AG04450 (cell line): ENCODE measurements at regions not wholly inside any gene's neighbourhood (a gene's known extent, or its start where the extent isn't known, plus 50 kb on each side); places are given as distances from the start of the nearest gene placed in this dataset.

Experiments used
- CTCF ChIA-PET: fragments of 300-600, 350-600 bp; formaldehyde crosslinking; extraction: SDS; loops from one replicate; lab custom pipeline; 2022; ENCODE audit warnings: antibody characterized with exemption, inconsistent platforms; lab: Charles Lee
- POLR2A ChIA-PET: fragments of 350-600 bp; formaldehyde crosslinking; extraction: SDS; loops from one replicate; lab custom pipeline; 2021; ENCODE audit warnings: antibody characterized with exemption, inconsistent platforms; lab: Yijun Ruan, JAX
- DNase-seq: peaks from one replicate; pipeline ENCODE4 v3.0.0-alpha.2; 2011; ENCODE audit warnings: low read depth, low spot score
- H3K27ac ChIP-seq: one replicate; pipeline ENCODE4 v1.5.1; 2012; ENCODE audit warnings: low read depth, low read length, control low read depth
- H3K27me3 ChIP-seq: one replicate; pipeline ENCODE4 v1.6.0; 2012; ENCODE audit warnings: low read length; ENCODE audit not compliant: control insufficient read depth, insufficient read depth
- H3K4me3 ChIP-seq: 2 replicates; pipeline ENCODE4 v1.5.1; 2011; ENCODE audit warnings: mild to moderate bottlenecking, low read depth, low read length, control low read depth
- H3K9me3 ChIP-seq: 2 replicates; pipeline ENCODE4 v1.5.1; 2012; ENCODE audit warnings: low read length; ENCODE audit not compliant: control insufficient read depth, insufficient read depth
- TF ChIP-seq, protein P1 (sequence below): IDR thresholded peaks from 2 replicates; pipeline ENCODE4 v1.5.1; 2011; ENCODE audit warnings: low read depth, low read length, control low read depth, inconsistent platforms

DNA sequence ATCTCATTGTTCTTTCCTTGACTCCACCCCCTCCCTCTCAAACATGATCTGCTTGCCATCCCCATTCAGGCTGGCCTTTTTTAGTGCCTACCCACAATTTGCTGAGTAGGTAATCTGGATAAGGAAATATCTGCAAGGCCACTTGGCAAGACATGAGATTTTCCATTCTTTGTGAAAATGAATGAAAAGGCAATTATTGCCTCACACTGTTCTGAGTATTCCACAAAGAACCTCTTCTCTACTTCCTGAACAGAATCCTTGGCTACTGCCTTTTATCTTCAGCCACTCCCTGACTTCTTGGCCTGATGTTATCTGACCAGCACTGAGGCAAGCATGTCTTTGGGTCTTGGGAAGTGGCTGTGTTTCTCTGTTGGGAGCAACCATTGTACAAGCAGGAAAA is 263.2 kb upstream of the ATP2B1 start:
- H3K27ac ChIP-seq, result no peak overlapping the region
- no peaks in the 10 kb centered on the region for H3K9me3 ChIP-seq
- TF ChIP-seq, protein P1, sequence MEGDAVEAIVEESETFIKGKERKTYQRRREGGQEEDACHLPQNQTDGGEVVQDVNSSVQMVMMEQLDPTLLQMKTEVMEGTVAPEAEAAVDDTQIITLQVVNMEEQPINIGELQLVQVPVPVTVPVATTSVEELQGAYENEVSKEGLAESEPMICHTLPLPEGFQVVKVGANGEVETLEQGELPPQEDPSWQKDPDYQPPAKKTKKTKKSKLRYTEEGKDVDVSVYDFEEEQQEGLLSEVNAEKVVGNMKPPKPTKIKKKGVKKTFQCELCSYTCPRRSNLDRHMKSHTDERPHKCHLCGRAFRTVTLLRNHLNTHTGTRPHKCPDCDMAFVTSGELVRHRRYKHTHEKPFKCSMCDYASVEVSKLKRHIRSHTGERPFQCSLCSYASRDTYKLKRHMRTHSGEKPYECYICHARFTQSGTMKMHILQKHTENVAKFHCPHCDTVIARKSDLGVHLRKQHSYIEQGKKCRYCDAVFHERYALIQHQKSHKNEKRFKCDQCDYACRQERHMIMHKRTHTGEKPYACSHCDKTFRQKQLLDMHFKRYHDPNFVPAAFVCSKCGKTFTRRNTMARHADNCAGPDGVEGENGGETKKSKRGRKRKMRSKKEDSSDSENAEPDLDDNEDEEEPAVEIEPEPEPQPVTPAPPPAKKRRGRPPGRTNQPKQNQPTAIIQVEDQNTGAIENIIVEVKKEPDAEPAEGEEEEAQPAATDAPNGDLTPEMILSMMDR, result no peak
- no peak for DNase-seq
- H3K4me3 ChIP-seq, result no peak overlapping the region
- ChIA-PET CTCF (no interaction called here), POLR2A (no interaction called here)
- H3K27me3 ChIP-seq, result no peaks in the 10 kb centered on the region

DNA sequence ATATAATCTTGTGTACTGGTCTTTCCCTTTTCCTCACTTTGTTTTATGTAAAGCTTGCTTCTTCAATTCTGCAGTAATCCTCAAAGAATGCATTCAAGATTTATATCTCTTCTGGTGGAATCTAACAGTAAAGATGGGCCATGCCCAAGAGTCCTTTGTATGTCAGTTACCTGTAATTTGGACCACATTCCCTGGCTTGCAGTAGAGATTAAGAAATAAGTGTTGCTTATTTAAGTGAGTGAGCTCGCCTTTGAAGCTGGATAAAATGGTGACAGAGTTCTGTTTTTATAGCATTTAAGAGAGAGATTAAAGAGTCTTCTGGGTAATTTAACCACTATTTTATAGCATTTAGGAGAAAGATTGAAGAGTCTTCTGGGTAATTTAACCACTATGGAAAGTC is 262.1 kb upstream of the ATP2B1 start:
- Histone ChIP-seq H3K27ac (no peak overlapping the region), H3K4me3 (no peak overlapping the region), H3K9me3 (no peaks in the 10 kb centered on the region), H3K27me3 (no peaks in the 10 kb centered on the region)
- no peak for DNase-seq
- POLR2A ChIA-PET, result no interaction called here
- TF ChIP-seq, protein P1, result no peak
- CTCF ChIA-PET, result interaction anchor here (0.6 kb wide), 1 partner anchor 40 kb away, joined by 3 read pairs; no protein-coding TSS in a partner anchor

DNA sequence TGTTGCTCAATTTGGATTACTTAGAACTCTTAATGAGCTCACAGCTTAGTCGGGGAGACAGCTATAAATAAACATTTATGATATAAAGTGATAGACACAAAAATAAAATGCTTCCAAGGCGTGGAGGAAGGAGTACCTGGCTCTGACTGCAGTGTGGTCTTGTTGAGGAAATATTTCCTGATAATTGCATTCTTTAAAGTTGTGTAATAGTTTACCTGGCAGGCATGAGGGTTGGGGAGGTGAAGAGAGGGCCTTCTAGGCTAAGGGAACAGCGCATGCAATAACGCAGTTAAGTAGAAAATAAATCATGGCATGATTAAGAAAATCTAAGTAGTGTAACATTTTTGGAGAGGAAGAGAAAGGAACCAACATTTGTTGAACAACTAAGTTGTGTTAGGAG is 260.5 kb upstream of the ATP2B1 start:
- POLR2A ChIA-PET, result interaction anchor here (0.6 kb wide), 1 partner anchor 20 kb away, joined by 3 read pairs; no protein-coding TSS in a partner anchor

DNA sequence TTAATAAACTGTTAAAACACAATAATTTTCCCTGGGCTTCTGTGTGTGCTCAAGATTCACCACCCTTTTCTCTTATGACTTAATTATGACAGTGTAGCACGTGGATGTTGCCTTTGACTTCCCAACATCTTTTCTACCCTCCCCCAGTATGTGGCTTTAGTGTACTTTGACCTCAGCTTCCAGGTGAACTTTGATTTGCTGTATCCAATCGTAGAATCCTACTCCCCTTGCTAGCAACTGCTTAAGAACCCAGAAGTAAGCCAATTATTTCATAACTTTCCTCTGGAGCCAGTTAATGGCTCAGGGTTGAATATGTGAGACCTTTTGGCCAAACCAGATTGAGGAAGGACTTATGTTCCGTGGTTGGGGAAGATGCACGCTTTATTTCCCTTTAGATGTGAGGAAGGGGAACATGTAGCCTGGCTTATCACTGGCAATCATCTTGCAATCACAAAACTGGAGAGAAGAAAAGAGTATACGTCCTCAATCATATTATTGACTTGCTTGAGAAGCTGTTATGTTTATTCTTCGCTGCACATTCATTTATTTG is 259.6 kb upstream of the ATP2B1 start:
- Histone ChIP-seq H3K9me3 (no peaks in the 10 kb centered on the region), H3K27me3 (no peaks in the 10 kb centered on the region), H3K27ac (no peak overlapping the region), H3K4me3 (no peak overlapping the region)
- POLR2A ChIA-PET, result no interaction called here
- no peak for DNase-seq
- TF ChIP-seq, protein P1, result no peak
- CTCF ChIA-PET, result interaction anchor here (1.4 kb wide), 1 partner anchor 425 kb away, joined by 4 read pairs; no protein-coding TSS in a partner anchor

More for the DNA sequence above, 260.5 kb upstream of the ATP2B1 start:
- DNase-seq, result no peak
- Histone ChIP-seq H3K4me3 (no peak overlapping the region), H3K27me3 (no peaks in the 10 kb centered on the region), H3K27ac (no peak overlapping the region), H3K9me3 (no peaks in the 10 kb centered on the region)
- CTCF ChIA-PET, result interaction anchor here (1.4 kb wide), 1 partner anchor 426 kb away, joined by 4 read pairs; no protein-coding TSS in a partner anchor
- TF ChIP-seq, protein P1, result no peak

DNA sequence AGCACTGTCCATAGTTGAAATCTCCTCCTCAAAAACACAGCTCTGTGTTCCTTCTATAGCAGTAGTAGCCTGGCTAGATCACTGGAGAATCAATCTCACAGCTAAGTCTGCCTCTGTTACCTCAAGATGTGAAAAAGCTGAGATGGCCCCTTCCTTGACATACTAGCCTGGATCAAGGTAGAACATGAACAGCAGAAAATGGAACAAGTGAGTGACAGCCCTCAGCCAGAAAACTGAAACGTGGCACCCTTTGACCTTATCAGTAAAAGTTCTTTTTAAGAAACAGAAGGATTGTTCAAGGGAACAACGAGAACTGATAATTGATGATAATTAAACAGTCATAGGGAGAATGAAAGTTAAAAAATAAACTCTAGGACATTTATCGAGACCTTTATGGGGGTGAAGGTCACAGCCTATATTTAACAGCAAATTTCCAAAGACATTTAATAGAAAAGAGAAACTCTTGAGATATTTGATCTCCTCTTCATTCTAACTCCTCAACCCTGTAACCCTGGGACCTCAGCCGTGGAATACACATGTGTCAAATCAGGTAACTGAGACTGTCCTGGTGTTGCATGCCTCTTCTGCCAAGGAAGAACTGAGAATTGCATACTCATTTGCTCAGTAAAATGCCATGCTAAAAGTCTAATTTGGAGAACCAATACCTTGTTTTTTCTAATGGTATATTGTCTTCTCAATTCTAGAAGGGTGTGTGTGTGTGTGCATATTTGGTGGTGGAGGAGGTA is 258.0 kb upstream of the ATP2B1 start:
- ChIA-PET CTCF (no interaction called here), POLR2A (no interaction called here)
- H3K4me3 ChIP-seq, result no peak overlapping the region
- TF ChIP-seq, protein P1, result no peak
- no peaks in the 10 kb centered on the region for H3K27me3 ChIP-seq
- no peak for DNase-seq
- no peak overlapping the region for H3K27ac ChIP-seq
- H3K9me3 ChIP-seq, result no peaks in the 10 kb centered on the region
